ENCODE measurements at regions not wholly inside any gene's neighbourhood (a gene's known extent, or its start where the extent isn't known, plus 50 kb on each side); places are given as distances from the start of the nearest gene placed in this dataset.

DNA sequence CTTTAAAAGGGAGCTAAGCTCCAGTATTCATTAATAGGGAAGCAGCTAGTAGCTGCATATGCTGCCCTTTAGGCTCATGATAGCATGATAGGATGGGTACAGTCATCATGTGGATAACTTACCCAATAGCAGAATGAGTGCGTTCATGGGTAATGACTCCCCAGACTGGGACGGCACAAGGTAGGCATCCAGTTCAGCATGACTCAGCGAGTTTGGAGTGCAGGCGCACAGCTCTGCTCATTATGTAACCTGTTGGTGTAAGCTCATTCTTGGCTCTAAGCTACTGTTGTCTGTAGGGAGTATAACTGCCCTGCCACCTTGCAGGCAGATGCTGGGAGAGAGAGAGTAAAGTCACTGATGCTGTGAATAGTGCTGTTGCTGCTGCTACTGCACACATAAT is 209.2 kb upstream of the SYT4 start:
- Mint-ChIP-seq H3K4me3 (ENCODE audit: low read depth) (no peak overlapping the region), H3K9me3 (peaks cover 30% of the 10 kb centered on the region), H3K4me1 (ENCODE audit: low read depth) (no peaks in the 10 kb centered on the region), H3K27ac (no peak overlapping the region), H3K36me3 (ENCODE audit: low read depth) (no peaks in the 10 kb centered on the region), H3K27me3 (ENCODE audit: low read depth) (no peaks in the 10 kb centered on the region)
- intact Hi-C loops (cut with micrococcal nuclease), result no loop called here
- DNase-seq (ENCODE audit: low spot score), result no peak

DNA sequence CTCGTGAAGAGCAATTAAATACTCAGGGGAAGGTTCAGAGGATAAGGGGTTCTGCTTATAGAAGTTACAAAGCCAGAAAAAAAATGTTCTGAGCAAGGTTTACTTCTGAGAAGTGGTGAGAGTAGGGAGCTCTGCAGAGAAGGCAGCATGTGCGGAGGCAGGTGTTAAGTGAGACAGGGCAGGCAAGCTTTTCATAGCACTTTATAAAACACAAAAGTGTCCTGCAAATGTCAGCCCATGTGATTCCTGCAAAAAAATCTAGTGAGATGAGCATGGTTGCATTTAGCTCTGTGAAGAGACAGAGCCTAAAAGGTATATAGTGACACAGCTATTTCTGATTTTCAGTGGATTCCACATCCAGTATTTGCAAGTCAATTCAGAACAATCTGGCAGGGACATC is 223.8 kb upstream of the SYT4 start:
- no peaks in the 10 kb centered on the region for H3K27me3 Mint-ChIP-seq (ENCODE audit: low read depth)
- no peak overlapping the region for H3K4me3 Mint-ChIP-seq (ENCODE audit: low read depth)
- no peak for DNase-seq (ENCODE audit: low spot score)
- H3K4me1 Mint-ChIP-seq (ENCODE audit: low read depth), result no peaks in the 10 kb centered on the region
- peaks cover 10% of the 10 kb centered on the region for H3K9me3 Mint-ChIP-seq
- H3K27ac Mint-ChIP-seq, result no peak overlapping the region
- intact Hi-C loops (cut with micrococcal nuclease), result no loop called here
- no peaks in the 10 kb centered on the region for H3K36me3 Mint-ChIP-seq (ENCODE audit: low read depth)

DNA sequence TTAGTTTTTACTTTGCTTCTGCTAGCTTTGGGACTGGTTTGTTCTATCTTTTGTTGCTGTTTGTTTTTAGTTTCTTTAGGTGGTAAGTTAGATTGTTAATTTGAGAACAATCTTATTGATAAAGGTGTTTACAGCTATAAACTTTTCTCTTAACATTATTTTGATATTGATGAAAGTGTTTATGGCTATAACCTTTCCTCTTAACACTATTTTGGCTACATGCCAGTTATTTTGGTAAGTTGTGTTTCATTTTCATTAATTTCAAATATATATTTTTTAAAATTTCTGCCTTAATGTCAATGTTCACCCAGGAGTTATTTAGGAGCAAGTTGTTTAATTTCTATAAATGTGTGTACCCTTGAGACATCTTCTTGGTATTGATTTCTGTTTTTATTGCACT is 229.6 kb upstream of the SYT4 start:
- Mint-ChIP-seq H3K36me3 (ENCODE audit: low read depth) (no peaks in the 10 kb centered on the region), H3K9me3 (peaks cover 40% of the 10 kb centered on the region), H3K27me3 (ENCODE audit: low read depth) (no peaks in the 10 kb centered on the region), H3K4me3 (ENCODE audit: low read depth) (no peak overlapping the region), H3K4me1 (ENCODE audit: low read depth) (no peaks in the 10 kb centered on the region), H3K27ac (no peak overlapping the region)
- DNase-seq (ENCODE audit: low spot score), result no peak
- intact Hi-C loops (cut with micrococcal nuclease), result no loop called here

DNA sequence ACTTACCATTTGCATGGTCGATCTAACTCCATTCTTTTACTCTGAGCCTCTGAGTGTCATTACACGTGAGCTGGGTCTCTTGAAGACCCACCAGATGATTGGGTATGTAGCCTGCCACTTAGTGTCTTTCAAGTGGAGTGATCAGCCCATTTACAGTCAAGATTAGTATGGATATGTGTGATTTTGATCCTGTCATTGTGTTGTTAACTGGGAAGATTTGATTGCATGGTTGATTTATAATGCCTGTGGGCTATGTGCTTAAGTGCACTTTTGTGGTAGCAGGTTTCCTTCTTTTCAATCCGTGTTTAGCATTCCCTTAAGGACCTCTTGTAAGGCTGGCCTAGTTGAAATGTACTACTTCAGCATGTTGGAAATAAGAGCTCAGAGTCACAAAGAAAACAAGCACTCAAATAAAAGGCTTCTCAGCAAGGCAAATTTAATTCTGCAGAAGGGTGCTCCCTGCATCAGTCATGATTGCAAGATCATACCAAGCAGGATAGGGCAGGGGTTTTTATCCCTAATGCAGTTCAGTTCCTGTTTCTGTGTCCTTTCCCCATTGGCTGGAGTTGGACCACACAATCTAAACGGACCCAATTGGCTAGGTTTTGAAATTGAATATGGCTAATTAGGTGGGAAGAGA is 230.7 kb upstream of the SYT4 start:
- Mint-ChIP-seq H3K27ac (no peak overlapping the region), H3K9me3 (peaks cover 40% of the 10 kb centered on the region), H3K4me1 (ENCODE audit: low read depth) (no peaks in the 10 kb centered on the region), H3K36me3 (ENCODE audit: low read depth) (no peaks in the 10 kb centered on the region), H3K4me3 (ENCODE audit: low read depth) (no peak overlapping the region), H3K27me3 (ENCODE audit: low read depth) (no peaks in the 10 kb centered on the region)
- intact Hi-C loops (cut with micrococcal nuclease), result no loop called here
- no peak for DNase-seq (ENCODE audit: low spot score)

DNA sequence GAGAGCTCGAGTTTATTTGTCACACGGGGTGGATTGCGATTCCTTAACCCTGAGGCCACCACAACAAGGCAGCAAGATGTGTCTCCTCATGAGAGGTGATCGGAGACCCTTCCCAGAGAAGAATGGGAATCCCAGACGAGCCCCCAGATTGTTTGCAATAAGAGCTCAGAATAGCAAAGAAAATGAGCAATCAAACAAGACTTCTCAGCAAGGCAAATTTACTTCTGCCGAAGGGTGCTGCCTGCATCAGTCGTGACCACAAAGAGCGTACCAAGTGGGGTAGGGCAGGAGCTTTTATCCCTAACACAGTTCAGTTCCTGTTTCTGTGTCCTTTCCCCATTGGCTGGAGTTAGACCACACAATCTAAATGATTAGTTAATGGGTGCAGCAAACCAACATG is 237.5 kb upstream of the SYT4 start:
- Mint-ChIP-seq H3K27me3 (ENCODE audit: low read depth) (no peaks in the 10 kb centered on the region), H3K4me3 (ENCODE audit: low read depth) (no peak overlapping the region), H3K4me1 (ENCODE audit: low read depth) (no peaks in the 10 kb centered on the region), H3K36me3 (ENCODE audit: low read depth) (no peaks in the 10 kb centered on the region), H3K9me3 (peaks cover 27% of the 10 kb centered on the region), H3K27ac (no peak overlapping the region)
- intact Hi-C loops (cut with micrococcal nuclease), result no loop called here
- DNase-seq (ENCODE audit: low spot score), result no peak

DNA sequence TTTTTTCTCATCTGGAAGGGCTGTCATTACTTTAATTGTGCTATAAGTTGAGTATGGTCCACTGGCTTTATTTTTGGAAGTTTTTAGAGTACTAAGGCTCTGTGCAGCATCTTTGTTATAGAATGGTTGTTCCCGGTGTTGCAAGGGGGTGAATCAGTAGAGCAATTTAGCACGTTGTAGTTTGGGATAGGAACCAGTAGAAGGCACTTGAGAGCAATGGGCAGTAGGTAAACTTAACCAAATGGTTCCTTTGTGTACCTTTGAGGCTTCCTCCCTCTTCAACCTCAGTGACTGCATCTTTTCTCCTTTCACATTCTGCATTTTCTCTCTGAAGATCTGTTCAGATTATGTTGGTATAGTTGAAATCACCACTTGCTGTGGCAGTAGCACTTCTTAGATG is 238.2 kb upstream of the SYT4 start:
- H3K4me1 Mint-ChIP-seq (ENCODE audit: low read depth), result no peaks in the 10 kb centered on the region
- intact Hi-C loops (cut with micrococcal nuclease), result no loop called here

DNA sequence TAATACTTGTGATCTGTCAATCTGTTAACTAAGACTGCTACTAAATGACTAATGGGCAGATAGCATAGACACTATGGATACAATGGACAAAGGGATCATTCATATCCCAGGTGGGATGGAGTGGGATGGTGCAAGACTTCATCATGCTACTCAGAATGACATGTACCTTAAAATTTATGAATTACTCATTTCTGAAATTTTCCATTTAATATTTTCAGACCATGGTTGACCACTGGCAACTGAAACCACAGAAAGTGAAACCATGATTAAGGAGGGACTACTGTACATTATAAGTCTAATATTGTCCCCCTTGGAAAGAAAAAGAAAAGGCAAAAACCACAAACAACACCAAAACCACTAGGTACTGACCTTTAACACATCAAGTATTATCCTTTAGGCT is 247.0 kb upstream of the SYT4 start:
- H3K27ac Mint-ChIP-seq, result no peak overlapping the region
- intact Hi-C loops (cut with micrococcal nuclease), result no loop called here
- DNase-seq (ENCODE audit: low spot score), result no peak
- H3K27me3 Mint-ChIP-seq (ENCODE audit: low read depth), result no peaks in the 10 kb centered on the region
- H3K9me3 Mint-ChIP-seq, result no peaks in the 10 kb centered on the region
- H3K4me3 Mint-ChIP-seq (ENCODE audit: low read depth), result no peak overlapping the region
- H3K36me3 Mint-ChIP-seq (ENCODE audit: low read depth), result no peaks in the 10 kb centered on the region
- H3K4me1 Mint-ChIP-seq (ENCODE audit: low read depth), result no peaks in the 10 kb centered on the region

More for the DNA sequence above, 238.2 kb upstream of the SYT4 start:
- peaks cover 21% of the 10 kb centered on the region for H3K9me3 Mint-ChIP-seq
- H3K36me3 Mint-ChIP-seq (ENCODE audit: low read depth), result no peaks in the 10 kb centered on the region
- no peaks in the 10 kb centered on the region for H3K27me3 Mint-ChIP-seq (ENCODE audit: low read depth)
- H3K4me3 Mint-ChIP-seq (ENCODE audit: low read depth), result no peak overlapping the region
- DNase-seq (ENCODE audit: low spot score), result no peak
- H3K27ac Mint-ChIP-seq, result no peak overlapping the region

DNA sequence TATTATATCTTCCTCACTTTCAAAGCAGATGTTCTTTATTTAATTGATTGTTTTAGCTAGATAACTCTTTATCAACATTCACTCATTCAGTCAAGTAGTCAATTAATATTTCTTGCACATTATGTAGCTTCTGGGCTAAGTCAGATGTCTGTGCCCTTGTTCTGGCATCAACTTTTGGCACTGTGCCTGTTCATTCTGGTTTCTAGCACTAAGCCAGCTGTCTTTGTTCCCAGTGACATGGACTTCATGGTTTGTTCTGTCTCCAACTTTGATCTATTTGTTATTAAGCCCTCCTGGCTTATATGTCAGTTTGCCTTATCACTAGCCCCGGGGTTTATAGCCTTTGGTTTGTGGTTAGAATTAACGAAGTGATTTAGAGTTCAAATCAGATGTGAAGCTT is 247.9 kb upstream of the SYT4 start:
- Mint-ChIP-seq H3K36me3 (ENCODE audit: low read depth) (no peaks in the 10 kb centered on the region), H3K4me1 (ENCODE audit: low read depth) (no peaks in the 10 kb centered on the region), H3K9me3 (no peaks in the 10 kb centered on the region), H3K4me3 (ENCODE audit: low read depth) (no peak overlapping the region), H3K27me3 (ENCODE audit: low read depth) (no peaks in the 10 kb centered on the region), H3K27ac (no peak overlapping the region)
- no peak for DNase-seq (ENCODE audit: low spot score)
- intact Hi-C loops (cut with micrococcal nuclease), result no loop called here

DNA sequence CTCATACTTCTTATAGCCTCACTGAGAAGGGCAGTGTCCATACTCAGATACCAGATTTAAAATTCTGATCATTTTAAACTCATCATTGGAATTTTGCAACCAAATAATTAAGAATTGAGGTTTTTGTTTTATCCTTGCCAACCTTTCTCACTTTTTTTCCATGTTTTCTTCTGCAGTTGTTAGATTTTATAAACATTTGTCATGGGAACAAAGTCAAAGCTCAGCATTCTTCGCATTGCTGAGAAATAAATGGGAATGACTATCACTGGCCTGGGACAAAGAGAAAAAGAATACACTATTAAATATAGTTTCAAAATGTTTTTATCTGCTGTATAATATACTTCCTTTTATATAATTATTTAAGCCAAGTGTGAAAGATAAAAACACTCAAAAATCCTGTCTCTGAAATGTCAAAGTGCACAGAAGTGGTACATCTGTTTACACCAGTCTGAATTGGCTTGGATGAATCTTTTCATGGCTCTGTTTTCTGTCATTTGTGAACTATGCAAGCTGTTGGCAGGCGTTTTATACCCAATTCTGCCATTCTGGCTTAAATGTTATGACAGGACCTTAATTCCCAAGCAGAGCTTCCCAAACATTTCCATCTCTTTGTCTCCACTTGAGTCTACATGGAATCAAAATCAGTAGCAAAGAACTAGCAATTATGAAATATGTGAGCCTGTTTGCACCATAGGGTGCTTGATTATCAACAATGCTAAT is 249.3 kb upstream of the SYT4 start:
- intact Hi-C loops (cut with micrococcal nuclease), result no loop called here
- H3K27ac Mint-ChIP-seq, result no peak overlapping the region
- H3K27me3 Mint-ChIP-seq (ENCODE audit: low read depth), result no peaks in the 10 kb centered on the region
- no peak overlapping the region for H3K4me3 Mint-ChIP-seq (ENCODE audit: low read depth)
- H3K36me3 Mint-ChIP-seq (ENCODE audit: low read depth), result no peaks in the 10 kb centered on the region
- DNase-seq (ENCODE audit: low spot score), result no peak
- no peaks in the 10 kb centered on the region for H3K9me3 Mint-ChIP-seq
- H3K4me1 Mint-ChIP-seq (ENCODE audit: low read depth), result no peaks in the 10 kb centered on the region

DNA sequence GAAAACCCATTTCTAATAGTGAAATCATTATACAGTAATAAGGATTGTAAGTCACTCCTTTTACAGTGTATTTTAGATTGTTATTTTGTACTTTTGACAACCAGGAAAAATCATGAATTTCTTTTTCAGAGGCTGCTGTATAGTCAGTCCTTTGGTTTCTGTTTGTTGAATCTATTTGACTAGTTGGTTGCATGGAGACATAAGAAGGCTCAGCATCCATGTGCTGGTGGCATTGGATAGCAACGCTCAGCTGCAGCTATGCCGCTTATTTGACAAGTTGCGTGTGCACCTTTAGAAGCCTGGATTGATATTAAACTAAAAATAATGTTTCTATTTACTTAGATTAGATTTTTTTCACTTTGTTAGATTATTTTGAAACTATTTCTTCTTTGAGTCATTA is 254.1 kb upstream of the SYT4 start:
- Mint-ChIP-seq H3K36me3 (ENCODE audit: low read depth) (no peaks in the 10 kb centered on the region), H3K27ac (no peak overlapping the region), H3K27me3 (ENCODE audit: low read depth) (no peaks in the 10 kb centered on the region), H3K9me3 (peaks cover 5% of the 10 kb centered on the region), H3K4me3 (ENCODE audit: low read depth) (no peak overlapping the region), H3K4me1 (ENCODE audit: low read depth) (no peaks in the 10 kb centered on the region)
- DNase-seq (ENCODE audit: low spot score), result no peak
- intact Hi-C loops (cut with micrococcal nuclease), result no loop called here

DNA sequence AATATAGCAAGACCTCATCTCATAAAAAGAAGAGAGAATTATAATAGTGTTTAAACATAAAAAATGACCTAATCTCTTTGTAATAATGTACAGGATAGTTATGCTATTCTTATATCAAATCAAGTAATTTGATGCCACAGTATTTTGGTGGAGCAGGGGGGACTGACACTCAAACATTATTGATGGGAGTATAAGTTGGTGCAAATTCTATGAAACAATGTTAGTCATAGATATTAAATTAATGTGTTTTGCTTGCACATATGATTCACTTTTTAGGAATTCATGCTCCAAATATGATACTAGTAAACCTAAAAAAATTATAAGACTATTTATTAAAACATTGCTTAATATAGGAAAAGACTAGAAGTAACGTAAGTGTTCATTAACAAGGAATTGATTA is 256.1 kb upstream of the SYT4 start:
- Mint-ChIP-seq H3K9me3 (peaks cover 5% of the 10 kb centered on the region), H3K4me1 (ENCODE audit: low read depth) (no peaks in the 10 kb centered on the region), H3K4me3 (ENCODE audit: low read depth) (no peak overlapping the region), H3K36me3 (ENCODE audit: low read depth) (no peaks in the 10 kb centered on the region), H3K27me3 (ENCODE audit: low read depth) (no peaks in the 10 kb centered on the region), H3K27ac (no peak overlapping the region)
- DNase-seq (ENCODE audit: low spot score), result no peak
- intact Hi-C loops (cut with micrococcal nuclease), result no loop called here

DNA sequence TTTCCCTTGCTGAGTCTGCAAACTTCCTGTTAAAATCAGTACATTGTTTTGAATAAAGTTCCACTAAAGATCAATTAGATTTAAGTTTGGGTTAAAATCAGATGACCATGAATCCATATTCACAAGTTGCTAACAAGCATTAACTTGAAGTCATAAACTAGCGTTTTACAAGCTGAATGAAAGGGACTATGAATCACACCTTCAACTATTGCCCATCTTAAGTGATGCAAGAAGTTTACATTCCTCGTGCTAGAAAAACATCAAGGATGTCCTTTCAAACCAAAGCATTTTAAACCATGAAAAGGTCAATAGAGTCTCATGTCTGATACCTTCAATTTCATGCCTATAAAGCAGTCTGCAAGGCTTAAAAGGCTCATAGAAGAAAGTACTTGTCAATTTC is 257.2 kb upstream of the SYT4 start:
- no peaks in the 10 kb centered on the region for H3K27me3 Mint-ChIP-seq (ENCODE audit: low read depth)
- DNase-seq (ENCODE audit: low spot score), result no peak
- intact Hi-C loops (cut with micrococcal nuclease), result no loop called here
- H3K27ac Mint-ChIP-seq, result no peak overlapping the region
- H3K4me3 Mint-ChIP-seq (ENCODE audit: low read depth), result no peak overlapping the region
- H3K36me3 Mint-ChIP-seq (ENCODE audit: low read depth), result no peaks in the 10 kb centered on the region
- no peaks in the 10 kb centered on the region for H3K4me1 Mint-ChIP-seq (ENCODE audit: low read depth)
- peaks cover 5% of the 10 kb centered on the region for H3K9me3 Mint-ChIP-seq

DNA sequence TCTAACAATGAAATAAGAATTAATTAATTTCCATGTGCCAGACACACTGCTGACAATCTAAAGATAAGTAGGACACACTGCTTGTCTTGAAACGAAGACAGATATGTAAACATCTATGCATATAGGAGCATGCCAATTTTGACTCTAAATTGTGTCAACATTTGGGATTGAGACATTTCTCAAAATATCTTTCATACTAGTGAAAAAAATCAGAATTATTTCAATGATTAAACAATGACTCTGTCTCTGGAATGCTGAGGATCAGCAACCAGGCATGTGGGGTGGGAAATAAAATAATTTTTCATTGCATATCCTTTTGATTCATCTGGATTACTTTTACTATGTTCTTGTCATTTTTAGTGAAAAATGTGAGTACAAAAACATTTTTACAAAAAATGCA is 262.6 kb upstream of the SYT4 start:
- H3K4me3 Mint-ChIP-seq (ENCODE audit: low read depth), result no peak overlapping the region
- no peaks in the 10 kb centered on the region for H3K27me3 Mint-ChIP-seq (ENCODE audit: low read depth)
- H3K36me3 Mint-ChIP-seq (ENCODE audit: low read depth), result no peaks in the 10 kb centered on the region
- H3K9me3 Mint-ChIP-seq, result peaks cover 15% of the 10 kb centered on the region
- no peaks in the 10 kb centered on the region for H3K4me1 Mint-ChIP-seq (ENCODE audit: low read depth)
- DNase-seq (ENCODE audit: low spot score), result no peak
- H3K27ac Mint-ChIP-seq, result no peak overlapping the region
- intact Hi-C loops (cut with micrococcal nuclease), result no loop called here

DNA sequence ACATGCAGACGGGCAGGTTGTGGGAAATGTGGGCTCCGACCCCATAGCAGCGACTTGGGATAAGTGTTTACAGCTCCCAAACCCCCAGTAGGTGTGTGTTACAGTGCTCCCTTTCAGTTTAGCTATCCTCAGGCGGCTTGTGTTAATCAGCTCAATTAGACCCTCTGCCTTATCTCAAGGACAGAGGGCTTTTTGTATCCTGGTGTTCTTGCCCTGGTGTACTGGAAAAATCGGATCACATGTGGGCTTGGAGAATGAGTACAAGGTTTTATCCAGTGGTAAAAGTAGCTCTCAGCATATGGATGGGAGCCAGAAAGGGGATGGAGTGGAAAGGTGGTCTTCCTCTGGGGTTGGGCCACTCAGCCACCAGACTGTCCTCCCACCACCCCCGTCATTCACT is 264.7 kb upstream of the SYT4 start:
- H3K4me3 Mint-ChIP-seq (ENCODE audit: low read depth), result no peak overlapping the region
- peaks cover 10% of the 10 kb centered on the region for H3K9me3 Mint-ChIP-seq
- no peaks in the 10 kb centered on the region for H3K27me3 Mint-ChIP-seq (ENCODE audit: low read depth)
- intact Hi-C loops (cut with micrococcal nuclease), result no loop called here
- H3K27ac Mint-ChIP-seq, result no peak overlapping the region
- DNase-seq (ENCODE audit: low spot score), result no peak
- H3K4me1 Mint-ChIP-seq (ENCODE audit: low read depth), result no peaks in the 10 kb centered on the region
- no peaks in the 10 kb centered on the region for H3K36me3 Mint-ChIP-seq (ENCODE audit: low read depth)
